ENCODE measurements at regions not wholly inside any gene's neighbourhood (a gene's known extent, or its start where the extent isn't known, plus 50 kb on each side); places are given as distances from the start of the nearest gene placed in this dataset.
"Not testable (repeated sequence)": the region's sequence is repeated elsewhere in the genome, so short reads cannot be mapped to it uniquely, and the experiment has no call there.

DNA sequence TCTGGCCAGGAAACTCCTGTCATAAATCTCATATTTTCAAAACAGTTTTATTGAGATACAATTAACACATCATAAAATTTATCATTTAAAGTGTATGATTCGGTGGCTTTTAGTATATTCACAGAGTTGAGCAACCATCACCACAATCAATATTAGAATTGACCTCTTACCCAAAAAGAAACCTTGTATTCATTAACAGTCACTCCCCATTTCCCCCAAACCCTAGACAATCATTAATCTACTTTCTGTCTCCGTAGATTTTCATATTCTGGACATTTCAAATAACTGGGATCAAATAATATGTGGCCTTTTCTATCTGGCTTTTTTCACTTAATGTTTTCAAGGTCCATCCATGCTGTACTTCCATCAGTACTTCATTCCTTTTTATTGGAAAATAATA is 145.7 kb upstream of the RORA start:
- no peak for TF ChIP-seq ZFX (IDR thresholded peaks at IDR 0.05; ENCODE audit: borderline replicate concordance)
- TF ChIP-seq, protein P1, sequence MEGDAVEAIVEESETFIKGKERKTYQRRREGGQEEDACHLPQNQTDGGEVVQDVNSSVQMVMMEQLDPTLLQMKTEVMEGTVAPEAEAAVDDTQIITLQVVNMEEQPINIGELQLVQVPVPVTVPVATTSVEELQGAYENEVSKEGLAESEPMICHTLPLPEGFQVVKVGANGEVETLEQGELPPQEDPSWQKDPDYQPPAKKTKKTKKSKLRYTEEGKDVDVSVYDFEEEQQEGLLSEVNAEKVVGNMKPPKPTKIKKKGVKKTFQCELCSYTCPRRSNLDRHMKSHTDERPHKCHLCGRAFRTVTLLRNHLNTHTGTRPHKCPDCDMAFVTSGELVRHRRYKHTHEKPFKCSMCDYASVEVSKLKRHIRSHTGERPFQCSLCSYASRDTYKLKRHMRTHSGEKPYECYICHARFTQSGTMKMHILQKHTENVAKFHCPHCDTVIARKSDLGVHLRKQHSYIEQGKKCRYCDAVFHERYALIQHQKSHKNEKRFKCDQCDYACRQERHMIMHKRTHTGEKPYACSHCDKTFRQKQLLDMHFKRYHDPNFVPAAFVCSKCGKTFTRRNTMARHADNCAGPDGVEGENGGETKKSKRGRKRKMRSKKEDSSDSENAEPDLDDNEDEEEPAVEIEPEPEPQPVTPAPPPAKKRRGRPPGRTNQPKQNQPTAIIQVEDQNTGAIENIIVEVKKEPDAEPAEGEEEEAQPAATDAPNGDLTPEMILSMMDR (IDR thresholded peaks at IDR 0.05) = no peak
- H3K27ac ChIP-seq = no peak overlapping the region

DNA sequence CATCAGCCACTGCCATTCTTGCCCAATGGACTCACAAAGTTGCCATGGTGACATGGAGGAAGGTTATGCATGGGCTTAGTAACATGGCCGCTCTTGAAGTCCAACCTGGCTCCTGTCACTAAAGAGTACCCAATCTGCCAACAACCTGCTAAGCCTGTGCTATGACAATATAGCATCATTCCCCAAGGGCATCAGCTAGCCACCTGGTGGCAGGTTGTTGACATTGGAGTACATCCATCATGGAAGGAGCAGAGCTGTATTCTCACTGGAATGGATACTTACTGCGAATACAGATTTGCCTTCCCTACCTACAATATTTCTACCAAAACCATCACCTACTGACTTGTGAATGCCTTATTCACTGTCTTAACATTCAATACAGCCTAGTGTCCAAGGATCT is 138.9 kb upstream of the RORA start:
- no peak overlapping the region for H3K27ac ChIP-seq
- no peak for TF ChIP-seq ZFX (IDR thresholded peaks at IDR 0.05; ENCODE audit: borderline replicate concordance)
- TF ChIP-seq, protein P1 (IDR thresholded peaks at IDR 0.05) = peak; percentile 25

DNA sequence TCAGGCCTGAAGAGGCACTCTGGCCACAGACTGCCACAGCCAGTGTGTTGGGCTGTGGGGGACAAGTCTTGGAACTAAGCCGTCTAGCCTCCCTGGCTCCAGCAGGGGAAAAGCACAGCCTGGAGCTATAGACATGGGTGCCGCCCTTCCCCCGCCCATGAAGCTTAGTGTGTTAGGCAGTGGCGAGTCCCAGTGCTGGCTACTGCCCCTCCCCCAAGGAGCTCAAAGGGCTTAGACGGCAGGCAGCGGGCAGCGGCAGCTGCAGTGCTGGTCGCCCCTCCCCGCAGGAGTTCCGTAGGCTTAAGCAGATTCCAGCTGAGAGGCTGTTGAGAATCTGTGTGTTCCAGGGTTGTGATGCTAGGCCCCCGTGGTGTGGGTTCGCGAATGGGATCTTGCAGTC is 135.8 kb upstream of the RORA start:
- H3K27ac ChIP-seq = no peak overlapping the region
- TF ChIP-seq ZFX (IDR thresholded peaks at IDR 0.05; ENCODE audit: borderline replicate concordance) = no peak
- TF ChIP-seq, protein P1 (IDR thresholded peaks at IDR 0.05) = no peak

DNA sequence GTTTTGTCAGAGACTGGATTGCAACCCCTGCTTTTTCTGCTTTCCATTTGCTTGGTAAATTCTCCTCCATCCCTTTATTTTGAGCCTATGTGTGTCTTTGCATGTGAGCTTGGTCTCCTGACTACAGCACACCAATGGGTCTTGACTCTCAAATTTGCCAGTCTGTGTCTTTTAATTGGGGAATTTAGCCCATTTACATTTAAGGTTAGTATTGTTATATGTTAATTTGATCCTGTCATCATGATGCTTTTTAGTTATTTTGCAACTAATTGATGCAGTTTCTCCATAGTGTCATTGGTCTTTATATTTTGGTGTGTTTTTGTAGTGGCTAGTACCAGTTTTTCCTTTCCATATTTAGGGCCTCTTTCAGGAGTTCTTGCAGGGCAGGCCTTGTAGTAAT is 133.8 kb upstream of the RORA start:
- not testable (repeated sequence) for H3K27ac ChIP-seq

DNA sequence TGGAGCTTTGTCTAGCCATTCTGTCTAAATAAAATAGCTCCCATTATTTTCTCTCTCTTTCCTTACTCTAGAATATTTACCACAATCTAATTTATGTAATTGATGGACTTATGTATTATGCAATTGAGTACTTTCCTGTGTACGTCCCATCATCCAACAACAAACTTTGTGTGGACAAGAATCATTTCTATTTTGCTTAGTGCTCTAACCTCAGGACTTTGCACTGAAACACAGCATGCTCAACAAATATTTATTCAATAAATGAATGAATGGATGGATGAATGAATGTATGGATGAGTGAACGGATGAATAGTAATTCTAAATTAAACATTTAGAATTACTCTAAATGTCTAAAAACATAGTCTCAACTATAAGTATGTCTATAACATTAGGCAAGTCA is 115.2 kb upstream of the RORA start:
- TF ChIP-seq, protein P1 (IDR thresholded peaks at IDR 0.05) = no peak
- no peak for TF ChIP-seq ZFX (IDR thresholded peaks at IDR 0.05; ENCODE audit: borderline replicate concordance)
- no peak overlapping the region for H3K27ac ChIP-seq

DNA sequence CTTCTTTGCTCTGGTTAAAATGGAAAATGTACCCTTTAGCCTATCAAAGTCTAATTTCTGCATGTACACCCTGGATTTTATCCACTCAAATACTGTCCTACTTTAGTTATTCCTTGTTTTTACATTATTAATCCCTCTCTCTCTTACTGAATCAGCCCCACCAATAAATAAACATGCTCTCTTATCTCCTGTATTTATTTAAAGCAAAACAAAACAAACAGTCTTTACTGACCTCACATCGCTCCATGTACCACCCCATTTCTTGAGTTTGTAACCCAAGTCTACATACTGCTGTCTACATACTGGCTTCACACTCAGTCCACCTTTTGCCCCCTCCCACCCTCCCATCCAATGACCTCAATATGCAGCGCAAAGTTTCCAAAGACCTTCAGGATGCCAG is 113.3 kb upstream of the RORA start:
- H3K27ac ChIP-seq = no peak overlapping the region
- no peak for TF ChIP-seq ZFX (IDR thresholded peaks at IDR 0.05; ENCODE audit: borderline replicate concordance)
- TF ChIP-seq, protein P1 (IDR thresholded peaks at IDR 0.05) = no peak

DNA sequence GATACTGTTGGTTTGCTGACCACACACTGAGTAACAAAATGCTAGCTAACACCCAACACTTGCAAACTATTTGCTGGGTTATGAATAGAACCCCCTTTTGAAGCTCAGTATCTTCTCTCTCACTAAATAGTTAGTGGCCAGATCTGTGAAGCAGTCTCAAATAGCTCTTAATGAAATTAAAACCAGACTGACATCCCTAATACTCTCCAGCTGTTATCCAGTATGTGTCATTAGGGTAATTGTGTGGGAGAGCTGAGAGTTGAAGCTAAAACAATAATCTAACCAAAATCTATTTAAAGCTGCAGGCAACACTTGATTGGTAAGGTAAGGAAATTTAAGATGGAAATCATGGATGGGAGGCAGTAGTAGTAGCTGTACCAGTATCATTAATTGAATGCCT is 110.4 kb upstream of the RORA start:
- no peak overlapping the region for H3K27ac ChIP-seq
- no peak for TF ChIP-seq ZFX (IDR thresholded peaks at IDR 0.05; ENCODE audit: borderline replicate concordance)
- TF ChIP-seq, protein P1 (IDR thresholded peaks at IDR 0.05) = no peak

DNA sequence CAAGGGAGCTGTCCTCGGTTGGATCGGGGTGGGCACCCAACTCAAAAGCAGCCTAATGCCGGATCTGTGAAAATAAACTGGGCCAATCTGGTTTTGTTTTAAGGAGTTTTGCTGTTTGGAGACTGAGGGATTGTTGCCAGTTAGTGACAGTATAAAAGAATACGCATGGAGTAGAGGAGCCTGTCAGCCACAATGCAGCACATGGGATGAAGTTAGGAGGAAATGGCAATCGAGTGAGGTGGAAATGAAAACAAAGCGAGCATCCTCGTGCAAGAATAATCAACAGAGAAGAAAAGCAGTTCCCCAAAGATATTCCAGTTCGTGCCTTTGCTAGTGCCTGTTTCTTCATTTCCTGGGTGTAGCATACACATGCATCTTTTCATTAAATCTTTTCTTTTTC is 108.4 kb upstream of the RORA start:
- H3K27ac ChIP-seq = no peak overlapping the region
- TF ChIP-seq ZFX (IDR thresholded peaks at IDR 0.05; ENCODE audit: borderline replicate concordance) = no peak
- TF ChIP-seq, protein P1 (IDR thresholded peaks at IDR 0.05) = no peak
